Liver (tissue), 8 donors: ENCODE measurements at regions not wholly inside any gene's neighbourhood (a gene's known extent, or its start where the extent isn't known, plus 50 kb on each side); places are given as distances from the start of the nearest gene placed in this dataset.

Experiments
- DNase-seq: peaks from one replicate; pipeline ENCODE4 v3.0.0-alpha.2; 2017; ENCODE audit warnings: low spot score
- H3K27ac ChIP-seq, 2 donors: one replicate each; pipeline ENCODE4 v1.7.0; 2013; ENCODE audit warnings: inconsistent platforms in 2 of 2, low read length in 2 of 2, control low read depth in 1 of 2, low read depth in 1 of 2, mild to moderate bottlenecking in 1 of 2
- H3K27me3 ChIP-seq, 4 donors: one replicate each; pipeline versions ENCODE4 v1.6.1 to v1.7.0; 2013; ENCODE audit warnings: low read length in 3 of 4, inconsistent platforms in 1 of 4, mild to moderate bottlenecking in 1 of 4, moderate library complexity in 1 of 4; ENCODE audit not compliant: control insufficient read depth in 4 of 4, insufficient read depth in 4 of 4
- H3K36me3 ChIP-seq, 4 donors: one replicate each; pipeline versions ENCODE4 v1.6.1 to v1.7.0; 2013; ENCODE audit warnings: low read length in 3 of 4, mild to moderate bottlenecking in 3 of 4, low read depth in 1 of 4, moderate library complexity in 1 of 4; ENCODE audit not compliant: control insufficient read depth in 4 of 4, insufficient read depth in 3 of 4
- H3K4me1 ChIP-seq, 4 donors: one replicate each; pipeline versions ENCODE4 v1.6.1 to v1.7.0; 2013; ENCODE audit warnings: low read length in 3 of 4, mild to moderate bottlenecking in 3 of 4, moderate library complexity in 1 of 4; ENCODE audit not compliant: control insufficient read depth in 4 of 4, insufficient read depth in 4 of 4
- H3K4me3 ChIP-seq, 3 donors: one replicate each; pipeline versions ENCODE4 v1.6.1 to v1.7.0; 2013; ENCODE audit warnings: low read length in 3 of 3, control low read depth in 1 of 3, low read depth in 1 of 3, mild to moderate bottlenecking in 1 of 3
- H3K9ac ChIP-seq, 2 donors: one replicate each; pipeline ENCODE4 v1.7.0; 2013; ENCODE audit warnings: low read length in 2 of 2, mild to moderate bottlenecking in 2 of 2, moderate library complexity in 2 of 2, control low read depth in 1 of 2, low read depth in 1 of 2
- H3K9me3 ChIP-seq, 4 donors: one replicate each; pipeline versions ENCODE4 v1.6.1 to v1.7.0; 2013; ENCODE audit warnings: low read length in 3 of 4; ENCODE audit not compliant: control insufficient read depth in 4 of 4
- EGR1 ChIP-seq, 2 donors: IDR thresholded peaks; 2 replicates each; pipeline ENCODE4 v1.6.1; 2016 to 2018; ENCODE audit warnings: antibody characterized with exemption in 2 of 2, low read depth in 2 of 2
- FOXA1 ChIP-seq: IDR thresholded peaks from 2 replicates; pipeline ENCODE4 v1.6.1; 2016; ENCODE audit warnings: antibody characterized with exemption
- FOXA2 ChIP-seq: IDR thresholded peaks from 2 replicates; pipeline ENCODE4 v1.6.1; 2016; ENCODE audit warnings: antibody characterized with exemption
- GABPA ChIP-seq, 2 donors: IDR thresholded peaks in 1 of 2; conservative IDR thresholded peaks in 1 of 2; 2 replicates each; pipeline ENCODE4 v1.6.1; 2016; ENCODE audit warnings: antibody characterized with exemption in 2 of 2, mild to moderate bottlenecking in 1 of 2, moderate library complexity in 1 of 2
- HNF4A ChIP-seq, 2 donors: conservative IDR thresholded peaks; 2 replicates each; pipeline ENCODE4 v1.6.1; 2016; ENCODE audit warnings: antibody characterized with exemption in 2 of 2, mild to moderate bottlenecking in 2 of 2
- HNF4G ChIP-seq: IDR thresholded peaks from 2 replicates; pipeline ENCODE4 v1.6.1; 2016; ENCODE audit warnings: antibody characterized with exemption
- JUND ChIP-seq, 2 donors: IDR thresholded peaks; 2 replicates each; pipeline ENCODE4 v1.6.1; 2016; ENCODE audit warnings: antibody characterized with exemption in 2 of 2
- NR2F2 ChIP-seq: IDR thresholded peaks from 2 replicates; pipeline ENCODE4 v1.6.1; 2016; ENCODE audit warnings: antibody characterized with exemption
- RAD21 ChIP-seq, 2 donors: IDR thresholded peaks; 2 replicates each; pipeline ENCODE4 v1.6.1; 2016; ENCODE audit warnings: antibody characterized with exemption in 2 of 2, mild to moderate bottlenecking in 2 of 2
- RXRA ChIP-seq, 2 donors: IDR thresholded peaks; 2 replicates each; pipeline ENCODE4 v1.6.1; 2017 to 2018; ENCODE audit warnings: antibody characterized with exemption in 2 of 2, mild to moderate bottlenecking in 1 of 2
- SP1 ChIP-seq: IDR thresholded peaks from 2 replicates; pipeline ENCODE4 v1.6.1; 2018; ENCODE audit warnings: antibody characterized with exemption, mild to moderate bottlenecking
- TAF1 ChIP-seq: conservative IDR thresholded peaks from 2 replicates; pipeline ENCODE4 v1.6.1; 2016; ENCODE audit warnings: antibody characterized with exemption, mild to moderate bottlenecking
- YY1 ChIP-seq: IDR thresholded peaks from 2 replicates; pipeline ENCODE4 v1.6.1; 2016; ENCODE audit warnings: antibody characterized with exemption, mild to moderate bottlenecking
- WGBS: extraction: QIAGEN DNeasy Blood & Tissue Kit; methylation state at CpG from one replicate; pipeline ENCODE4 v1.1.7; 2013; 5-methylcytosine and 5-hydroxymethylcytosine counted together
- TF ChIP-seq, protein P1 (sequence below): fragments of 150-350 bp; IDR thresholded peaks from 2 replicates; pipeline ENCODE4 v1.5.1; 2017; ENCODE audit warnings: improper control_type of control experiment, low read depth, low read length; ENCODE audit not compliant: missing input control
- TF ChIP-seq, protein P2 (sequence below): IDR thresholded peaks from 2 replicates; pipeline ENCODE4 v1.6.1; 2016; ENCODE audit warnings: antibody characterized with exemption
- TF ChIP-seq, protein P3 (sequence below): IDR thresholded peaks from 2 replicates; pipeline ENCODE4 v1.6.1; 2016; ENCODE audit warnings: antibody characterized with exemption, mild to moderate bottlenecking
- donor health status: healthy.
- donor health status: healthy.
- donor health status: healthy.
- donor health status: healthy.
- donor health status: healthy.

DNA sequence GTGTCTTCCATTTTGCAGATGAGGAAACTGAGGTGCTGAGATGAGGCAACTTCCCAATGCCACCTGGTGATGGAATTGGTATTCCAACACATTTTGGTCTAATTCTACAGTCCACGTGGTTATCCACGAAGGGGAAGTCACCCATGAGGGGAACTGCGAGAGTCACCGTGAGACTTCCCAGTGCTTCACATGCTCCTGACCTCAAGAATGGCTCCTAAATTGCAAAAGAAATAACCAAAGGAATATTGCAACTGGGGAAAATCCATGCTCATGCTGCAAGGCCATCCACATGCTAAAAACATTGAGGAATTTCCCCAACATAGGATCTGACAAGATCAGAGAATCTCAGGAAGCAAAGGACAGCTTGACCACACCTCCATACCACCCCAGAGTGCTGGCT is 153.9 kb downstream of the HS3ST3B1 start (continued):
- TF ChIP-seq, protein P1, sequence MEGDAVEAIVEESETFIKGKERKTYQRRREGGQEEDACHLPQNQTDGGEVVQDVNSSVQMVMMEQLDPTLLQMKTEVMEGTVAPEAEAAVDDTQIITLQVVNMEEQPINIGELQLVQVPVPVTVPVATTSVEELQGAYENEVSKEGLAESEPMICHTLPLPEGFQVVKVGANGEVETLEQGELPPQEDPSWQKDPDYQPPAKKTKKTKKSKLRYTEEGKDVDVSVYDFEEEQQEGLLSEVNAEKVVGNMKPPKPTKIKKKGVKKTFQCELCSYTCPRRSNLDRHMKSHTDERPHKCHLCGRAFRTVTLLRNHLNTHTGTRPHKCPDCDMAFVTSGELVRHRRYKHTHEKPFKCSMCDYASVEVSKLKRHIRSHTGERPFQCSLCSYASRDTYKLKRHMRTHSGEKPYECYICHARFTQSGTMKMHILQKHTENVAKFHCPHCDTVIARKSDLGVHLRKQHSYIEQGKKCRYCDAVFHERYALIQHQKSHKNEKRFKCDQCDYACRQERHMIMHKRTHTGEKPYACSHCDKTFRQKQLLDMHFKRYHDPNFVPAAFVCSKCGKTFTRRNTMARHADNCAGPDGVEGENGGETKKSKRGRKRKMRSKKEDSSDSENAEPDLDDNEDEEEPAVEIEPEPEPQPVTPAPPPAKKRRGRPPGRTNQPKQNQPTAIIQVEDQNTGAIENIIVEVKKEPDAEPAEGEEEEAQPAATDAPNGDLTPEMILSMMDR: no peak
- TF ChIP-seq YY1: no peak
- TF ChIP-seq HNF4A (conservative IDR thresholded peaks at IDR 0.05): no peak
- no peak for TF ChIP-seq FOXA1
- no peak for TF ChIP-seq RAD21 (IDR thresholded peaks at IDR 0.05)
- no peak for TF ChIP-seq GABPA (IDR thresholded peaks at IDR 0.05 in 1 of 2, conservative IDR thresholded peaks at IDR 0.05 in 1 of 2)
- TF ChIP-seq JUND (IDR thresholded peaks at IDR 0.05): no peak
- no peak for TF ChIP-seq EGR1 (IDR thresholded peaks at IDR 0.05; ENCODE audit: low read depth in 2 of 2)
- no peak for TF ChIP-seq HNF4G

GRCh38 chr17:14452856-14453255 is 152.0 kb downstream of the HS3ST3B1 start:
- TF ChIP-seq, protein P1: no peak
- no peak for TF ChIP-seq FOXA2
- TF ChIP-seq, protein P2, sequence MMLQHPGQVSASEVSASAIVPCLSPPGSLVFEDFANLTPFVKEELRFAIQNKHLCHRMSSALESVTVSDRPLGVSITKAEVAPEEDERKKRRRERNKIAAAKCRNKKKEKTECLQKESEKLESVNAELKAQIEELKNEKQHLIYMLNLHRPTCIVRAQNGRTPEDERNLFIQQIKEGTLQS: no peak
- no peak for TF ChIP-seq YY1
- no peak for TF ChIP-seq SP1
- TF ChIP-seq TAF1: no peak
- no peak for TF ChIP-seq RAD21 (IDR thresholded peaks at IDR 0.05)
- TF ChIP-seq EGR1 (IDR thresholded peaks at IDR 0.05; ENCODE audit: low read depth in 2 of 2): no peak
- H3K36me3 ChIP-seq: no peaks in the 10 kb centered on the region
- no peak overlapping the region for H3K27ac ChIP-seq
- H3K27me3 ChIP-seq: no peaks in the 10 kb centered on the region
- no peaks in the 10 kb centered on the region for H3K4me1 ChIP-seq
- H3K9ac ChIP-seq: no peak overlapping the region
- 90% methylated on average over 1 of the region's 1 CpG for WGBS
- no peak for DNase-seq
- H3K4me3 ChIP-seq: no peak overlapping the region
- no peaks in the 10 kb centered on the region for H3K9me3 ChIP-seq

DNA sequence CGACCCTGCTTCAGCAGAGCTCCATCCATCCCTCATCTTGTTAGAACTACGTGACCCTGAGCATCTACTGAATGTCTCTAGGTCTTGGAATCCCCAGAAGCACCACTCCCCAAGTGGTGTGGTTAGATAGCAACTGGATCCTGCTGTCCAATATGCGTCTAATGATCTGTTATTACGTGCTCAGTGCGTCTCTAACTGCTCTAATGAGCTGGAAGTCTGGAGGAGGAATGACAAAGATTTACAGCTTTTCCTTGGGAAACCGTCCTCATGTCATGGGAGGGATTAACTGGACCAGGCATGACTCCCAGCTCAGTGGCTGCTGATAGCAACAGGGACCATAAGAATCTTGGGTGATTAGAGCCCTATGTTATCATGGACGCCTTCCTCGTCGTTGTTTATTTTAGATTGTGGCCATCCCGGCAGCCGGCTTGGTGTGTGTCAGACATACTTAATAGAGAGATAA is 150.9 kb downstream of the HS3ST3B1 start:
- no peaks in the 10 kb centered on the region for H3K27me3 ChIP-seq
- H3K27ac ChIP-seq: no peak overlapping the region
- H3K9ac ChIP-seq: no peak overlapping the region
- 61% methylated on average over 11 of the region's 11 CpGs for WGBS
- no peaks in the 10 kb centered on the region for H3K4me1 ChIP-seq
- DNase-seq: no peak
- H3K9me3 ChIP-seq: no peaks in the 10 kb centered on the region
- H3K4me3 ChIP-seq: no peak overlapping the region
- TF ChIP-seq, protein P2: no peak
- TF ChIP-seq EGR1 (IDR thresholded peaks at IDR 0.05; ENCODE audit: low read depth in 2 of 2) (no peak), RAD21 (IDR thresholded peaks at IDR 0.05) (peak; percentile 20 to 33), TAF1 (no peak), NR2F2 (peak; percentile 67), HNF4G (no peak), RXRA (IDR thresholded peaks at IDR 0.05) (peak in 1 of 2 donors; percentile 57), YY1 (peak; percentile 9)
- TF ChIP-seq, protein P3, sequence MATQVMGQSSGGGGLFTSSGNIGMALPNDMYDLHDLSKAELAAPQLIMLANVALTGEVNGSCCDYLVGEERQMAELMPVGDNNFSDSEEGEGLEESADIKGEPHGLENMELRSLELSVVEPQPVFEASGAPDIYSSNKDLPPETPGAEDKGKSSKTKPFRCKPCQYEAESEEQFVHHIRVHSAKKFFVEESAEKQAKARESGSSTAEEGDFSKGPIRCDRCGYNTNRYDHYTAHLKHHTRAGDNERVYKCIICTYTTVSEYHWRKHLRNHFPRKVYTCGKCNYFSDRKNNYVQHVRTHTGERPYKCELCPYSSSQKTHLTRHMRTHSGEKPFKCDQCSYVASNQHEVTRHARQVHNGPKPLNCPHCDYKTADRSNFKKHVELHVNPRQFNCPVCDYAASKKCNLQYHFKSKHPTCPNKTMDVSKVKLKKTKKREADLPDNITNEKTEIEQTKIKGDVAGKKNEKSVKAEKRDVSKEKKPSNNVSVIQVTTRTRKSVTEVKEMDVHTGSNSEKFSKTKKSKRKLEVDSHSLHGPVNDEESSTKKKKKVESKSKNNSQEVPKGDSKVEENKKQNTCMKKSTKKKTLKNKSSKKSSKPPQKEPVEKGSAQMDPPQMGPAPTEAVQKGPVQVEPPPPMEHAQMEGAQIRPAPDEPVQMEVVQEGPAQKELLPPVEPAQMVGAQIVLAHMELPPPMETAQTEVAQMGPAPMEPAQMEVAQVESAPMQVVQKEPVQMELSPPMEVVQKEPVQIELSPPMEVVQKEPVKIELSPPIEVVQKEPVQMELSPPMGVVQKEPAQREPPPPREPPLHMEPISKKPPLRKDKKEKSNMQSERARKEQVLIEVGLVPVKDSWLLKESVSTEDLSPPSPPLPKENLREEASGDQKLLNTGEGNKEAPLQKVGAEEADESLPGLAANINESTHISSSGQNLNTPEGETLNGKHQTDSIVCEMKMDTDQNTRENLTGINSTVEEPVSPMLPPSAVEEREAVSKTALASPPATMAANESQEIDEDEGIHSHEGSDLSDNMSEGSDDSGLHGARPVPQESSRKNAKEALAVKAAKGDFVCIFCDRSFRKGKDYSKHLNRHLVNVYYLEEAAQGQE: peak; percentile 49
- no peaks in the 10 kb centered on the region for H3K36me3 ChIP-seq
